ENCODE measurements at regions not wholly inside any gene's neighbourhood (a gene's known extent, or its start where the extent isn't known, plus 50 kb on each side); places are given as distances from the start of the nearest gene placed in this dataset.
A peak's percentile ranks its signal among the peaks of the same experiment; 100 is the strongest.

DNA sequence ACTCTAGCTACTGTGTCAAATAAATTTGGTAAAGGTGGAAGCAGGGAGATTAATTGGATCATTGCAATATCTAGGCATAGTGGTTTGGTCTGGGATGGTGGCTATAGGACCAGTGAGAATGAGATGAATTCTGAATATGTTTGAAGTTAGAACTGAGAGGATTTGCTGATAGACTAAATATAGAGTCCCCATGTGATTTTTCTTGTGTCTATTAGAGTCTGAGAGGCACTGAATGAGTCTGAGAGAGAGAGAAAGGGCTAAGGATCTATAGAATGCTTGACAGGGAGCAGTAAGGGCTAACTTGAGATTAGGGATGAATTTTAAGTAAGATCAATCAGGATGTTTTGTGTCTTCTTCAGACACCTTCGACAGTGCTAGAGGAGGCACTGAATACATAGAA, 77.9 kb upstream of the CHL1 start:
- TF ChIP-seq CEBPB (IDR thresholded peaks at IDR 0.05): no peak
- TF ChIP-seq RAD21 (IDR thresholded peaks at IDR 0.05; ENCODE audit: low read depth): no peak
- TF ChIP-seq, protein P1, sequence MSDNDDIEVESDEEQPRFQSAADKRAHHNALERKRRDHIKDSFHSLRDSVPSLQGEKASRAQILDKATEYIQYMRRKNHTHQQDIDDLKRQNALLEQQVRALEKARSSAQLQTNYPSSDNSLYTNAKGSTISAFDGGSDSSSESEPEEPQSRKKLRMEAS (IDR thresholded peaks at IDR 0.05): no peak
- TF ChIP-seq NFIC (IDR thresholded peaks at IDR 0.05): no peak
- no peak for TF ChIP-seq ZBTB7A (IDR thresholded peaks at IDR 0.05; ENCODE audit: low read depth)
- TF ChIP-seq TCF12 (IDR thresholded peaks at IDR 0.05; ENCODE audit: low read depth): no peak
- no peak for TF ChIP-seq FOXM1 (IDR thresholded peaks at IDR 0.05; ENCODE audit: borderline replicate concordance, low read depth)
- TF ChIP-seq EGR1 (IDR thresholded peaks at IDR 0.05): no peak
- TF ChIP-seq, protein P2, sequence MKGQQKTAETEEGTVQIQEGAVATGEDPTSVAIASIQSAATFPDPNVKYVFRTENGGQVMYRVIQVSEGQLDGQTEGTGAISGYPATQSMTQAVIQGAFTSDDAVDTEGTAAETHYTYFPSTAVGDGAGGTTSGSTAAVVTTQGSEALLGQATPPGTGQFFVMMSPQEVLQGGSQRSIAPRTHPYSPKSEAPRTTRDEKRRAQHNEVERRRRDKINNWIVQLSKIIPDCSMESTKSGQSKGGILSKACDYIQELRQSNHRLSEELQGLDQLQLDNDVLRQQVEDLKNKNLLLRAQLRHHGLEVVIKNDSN (IDR thresholded peaks at IDR 0.05): no peak
- TF ChIP-seq TAF1 (IDR thresholded peaks at IDR 0.05; ENCODE audit: low read depth): no peak

DNA sequence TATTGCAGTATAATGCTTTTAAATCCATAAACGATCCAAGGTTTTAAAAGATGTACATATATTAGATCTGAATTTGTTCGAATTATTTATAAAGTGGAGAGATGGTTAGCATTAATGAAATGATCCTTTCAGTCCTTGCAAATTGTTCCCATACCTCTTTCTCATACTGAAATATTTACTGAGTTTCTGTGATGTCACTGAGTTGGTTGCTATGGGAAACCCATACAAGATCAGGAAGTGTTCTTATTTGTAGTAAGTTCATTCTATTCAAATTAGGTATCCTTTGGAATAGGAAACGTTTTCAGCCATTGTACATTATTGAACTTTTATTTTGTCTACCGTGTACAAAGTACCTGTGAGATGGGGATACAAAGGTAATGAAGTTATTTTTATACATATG, 73.2 kb upstream of the CHL1 start:
- TF ChIP-seq, protein P1 (IDR thresholded peaks at IDR 0.05): no peak
- no peak for TF ChIP-seq TCF12 (IDR thresholded peaks at IDR 0.05; ENCODE audit: low read depth)
- TF ChIP-seq EGR1 (IDR thresholded peaks at IDR 0.05): no peak
- no peak for TF ChIP-seq RAD21 (IDR thresholded peaks at IDR 0.05; ENCODE audit: low read depth)
- TF ChIP-seq FOXM1 (IDR thresholded peaks at IDR 0.05; ENCODE audit: borderline replicate concordance, low read depth): no peak
- no peak for TF ChIP-seq CREB1 (IDR thresholded peaks at IDR 0.05; ENCODE audit: low read depth)
- TF ChIP-seq, protein P3, sequence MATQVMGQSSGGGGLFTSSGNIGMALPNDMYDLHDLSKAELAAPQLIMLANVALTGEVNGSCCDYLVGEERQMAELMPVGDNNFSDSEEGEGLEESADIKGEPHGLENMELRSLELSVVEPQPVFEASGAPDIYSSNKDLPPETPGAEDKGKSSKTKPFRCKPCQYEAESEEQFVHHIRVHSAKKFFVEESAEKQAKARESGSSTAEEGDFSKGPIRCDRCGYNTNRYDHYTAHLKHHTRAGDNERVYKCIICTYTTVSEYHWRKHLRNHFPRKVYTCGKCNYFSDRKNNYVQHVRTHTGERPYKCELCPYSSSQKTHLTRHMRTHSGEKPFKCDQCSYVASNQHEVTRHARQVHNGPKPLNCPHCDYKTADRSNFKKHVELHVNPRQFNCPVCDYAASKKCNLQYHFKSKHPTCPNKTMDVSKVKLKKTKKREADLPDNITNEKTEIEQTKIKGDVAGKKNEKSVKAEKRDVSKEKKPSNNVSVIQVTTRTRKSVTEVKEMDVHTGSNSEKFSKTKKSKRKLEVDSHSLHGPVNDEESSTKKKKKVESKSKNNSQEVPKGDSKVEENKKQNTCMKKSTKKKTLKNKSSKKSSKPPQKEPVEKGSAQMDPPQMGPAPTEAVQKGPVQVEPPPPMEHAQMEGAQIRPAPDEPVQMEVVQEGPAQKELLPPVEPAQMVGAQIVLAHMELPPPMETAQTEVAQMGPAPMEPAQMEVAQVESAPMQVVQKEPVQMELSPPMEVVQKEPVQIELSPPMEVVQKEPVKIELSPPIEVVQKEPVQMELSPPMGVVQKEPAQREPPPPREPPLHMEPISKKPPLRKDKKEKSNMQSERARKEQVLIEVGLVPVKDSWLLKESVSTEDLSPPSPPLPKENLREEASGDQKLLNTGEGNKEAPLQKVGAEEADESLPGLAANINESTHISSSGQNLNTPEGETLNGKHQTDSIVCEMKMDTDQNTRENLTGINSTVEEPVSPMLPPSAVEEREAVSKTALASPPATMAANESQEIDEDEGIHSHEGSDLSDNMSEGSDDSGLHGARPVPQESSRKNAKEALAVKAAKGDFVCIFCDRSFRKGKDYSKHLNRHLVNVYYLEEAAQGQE (IDR thresholded peaks at IDR 0.05; ENCODE audit: low read depth): no peak
- TF ChIP-seq CEBPB (IDR thresholded peaks at IDR 0.05): no peak
- no peak for TF ChIP-seq ZBTB7A (IDR thresholded peaks at IDR 0.05; ENCODE audit: low read depth)
- no peak for TF ChIP-seq TAF1 (IDR thresholded peaks at IDR 0.05; ENCODE audit: low read depth)
- no peak for TF ChIP-seq EP300 (IDR thresholded peaks at IDR 0.05; ENCODE audit: borderline replicate concordance)
- TF ChIP-seq YY1 (IDR thresholded peaks at IDR 0.05; ENCODE audit: low read depth): no peak
- no peak for TF ChIP-seq NFIC (IDR thresholded peaks at IDR 0.05)

DNA sequence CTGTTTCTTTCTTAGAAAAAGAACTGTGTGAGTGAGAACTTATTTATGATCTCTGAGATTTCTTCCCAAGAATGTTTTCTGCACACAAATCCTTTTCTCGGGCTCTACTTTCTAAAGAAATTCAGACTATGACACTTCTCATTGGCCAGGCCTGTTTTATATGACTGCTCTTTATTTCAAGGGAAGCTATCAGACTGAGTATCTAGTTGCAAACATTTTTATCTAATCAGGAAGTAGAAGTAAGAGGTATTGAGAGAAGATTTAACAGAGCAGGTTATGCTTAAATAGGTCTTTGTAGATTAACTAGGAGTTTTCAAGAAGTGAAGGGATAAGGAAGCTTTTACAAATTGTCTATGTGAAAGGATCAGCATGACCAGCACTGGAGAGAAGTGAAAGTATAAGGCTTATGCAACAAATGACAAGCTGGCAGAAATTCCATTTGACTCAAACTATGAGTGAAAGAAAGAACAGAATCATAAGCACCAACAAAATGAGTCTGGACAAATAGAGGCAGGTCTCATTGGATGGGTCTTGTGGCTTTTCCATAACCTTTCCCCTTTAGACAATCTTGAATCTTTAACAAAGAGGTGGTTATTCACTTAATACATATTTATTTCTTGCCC, 71.9 kb upstream of the CHL1 start:
- no peak for TF ChIP-seq EGR1 (IDR thresholded peaks at IDR 0.05)
- no peak for TF ChIP-seq YY1 (IDR thresholded peaks at IDR 0.05; ENCODE audit: low read depth)
- no peak for TF ChIP-seq NFIC (IDR thresholded peaks at IDR 0.05)
- no peak for TF ChIP-seq TAF1 (IDR thresholded peaks at IDR 0.05; ENCODE audit: low read depth)
- TF ChIP-seq FOXM1 (IDR thresholded peaks at IDR 0.05; ENCODE audit: borderline replicate concordance, low read depth): no peak
- no peak for TF ChIP-seq ZBTB7A (IDR thresholded peaks at IDR 0.05; ENCODE audit: low read depth)
- TF ChIP-seq TCF12 (IDR thresholded peaks at IDR 0.05; ENCODE audit: low read depth): no peak

DNA sequence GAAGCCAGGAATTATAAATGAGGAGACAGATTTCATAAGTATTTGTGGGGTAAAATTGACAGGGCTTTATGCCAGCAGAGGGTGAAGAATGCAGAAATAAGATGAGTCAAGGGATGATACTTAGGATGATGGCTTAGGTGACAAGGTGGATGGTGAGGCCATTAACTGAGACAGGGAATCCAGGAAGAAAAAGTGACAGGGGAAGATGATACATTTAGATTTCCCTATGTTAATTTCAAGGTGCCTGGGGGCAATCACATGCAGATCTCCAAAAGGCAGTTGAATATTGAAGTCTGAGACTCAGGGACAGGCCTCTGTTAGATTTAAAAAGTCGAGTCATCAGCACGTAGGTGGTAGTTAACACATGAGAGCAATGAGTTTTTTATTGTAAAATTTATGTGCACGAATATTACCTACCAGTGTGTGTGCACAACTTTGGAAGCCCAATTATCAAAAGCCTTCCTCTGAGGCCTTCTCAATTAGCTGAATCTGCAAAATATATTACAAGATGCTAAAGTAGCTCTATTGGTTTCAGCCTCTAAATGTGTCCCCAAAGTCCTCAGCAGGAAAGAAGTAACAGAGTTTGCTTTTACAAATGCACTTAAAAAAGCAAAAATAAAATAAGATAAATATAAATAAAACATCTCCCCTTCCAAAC, 67.9 kb upstream of the CHL1 start:
- no peak for TF ChIP-seq YY1 (IDR thresholded peaks at IDR 0.05; ENCODE audit: low read depth)
- TF ChIP-seq TCF12 (IDR thresholded peaks at IDR 0.05; ENCODE audit: low read depth): no peak
- no peak for TF ChIP-seq EGR1 (IDR thresholded peaks at IDR 0.05)
- no peak for TF ChIP-seq TEAD4 (IDR thresholded peaks at IDR 0.05)
- TF ChIP-seq EP300 (IDR thresholded peaks at IDR 0.05; ENCODE audit: borderline replicate concordance): no peak
- TF ChIP-seq, protein P2 (IDR thresholded peaks at IDR 0.05): no peak

DNA sequence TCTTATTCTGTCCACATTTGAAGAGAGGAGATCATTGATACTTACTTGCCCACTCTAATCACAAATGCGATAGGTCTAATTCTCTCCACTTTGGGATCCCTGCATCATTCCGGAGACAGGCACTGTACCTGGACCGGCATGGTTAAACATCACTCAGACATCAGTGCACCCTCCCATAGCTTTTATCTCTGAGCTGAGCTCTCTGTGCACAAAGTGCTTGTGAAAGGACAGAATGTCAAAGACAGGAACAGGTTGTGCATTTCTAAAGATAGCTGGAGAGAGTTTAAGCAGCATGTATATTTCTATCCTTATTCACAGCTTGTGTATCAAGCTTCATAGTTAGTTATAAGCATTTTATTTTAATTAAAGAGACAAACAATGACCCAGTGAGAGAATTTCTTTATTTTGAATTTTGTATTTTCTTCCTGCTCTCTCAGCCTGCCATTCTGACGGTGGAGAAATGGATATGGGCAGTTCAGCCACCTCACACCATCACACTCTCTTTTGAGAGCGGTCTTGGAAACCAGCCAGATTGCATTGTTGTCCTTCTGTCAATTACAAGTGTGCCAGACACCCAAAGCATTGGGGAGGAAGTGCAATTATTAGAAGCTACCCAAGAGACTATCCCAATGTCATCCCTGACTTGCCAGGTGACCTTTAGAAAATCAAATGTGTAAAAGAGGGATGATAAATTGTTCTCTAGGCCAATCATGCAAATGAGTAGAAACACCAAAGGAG, 65.2 kb upstream of the CHL1 start:
- TF ChIP-seq CEBPB (IDR thresholded peaks at IDR 0.05) (no peak), YY1 (IDR thresholded peaks at IDR 0.05; ENCODE audit: low read depth) (no peak), CREB1 (IDR thresholded peaks at IDR 0.05; ENCODE audit: low read depth) (no peak)
- TF ChIP-seq, protein P2 (IDR thresholded peaks at IDR 0.05): no peak

DNA sequence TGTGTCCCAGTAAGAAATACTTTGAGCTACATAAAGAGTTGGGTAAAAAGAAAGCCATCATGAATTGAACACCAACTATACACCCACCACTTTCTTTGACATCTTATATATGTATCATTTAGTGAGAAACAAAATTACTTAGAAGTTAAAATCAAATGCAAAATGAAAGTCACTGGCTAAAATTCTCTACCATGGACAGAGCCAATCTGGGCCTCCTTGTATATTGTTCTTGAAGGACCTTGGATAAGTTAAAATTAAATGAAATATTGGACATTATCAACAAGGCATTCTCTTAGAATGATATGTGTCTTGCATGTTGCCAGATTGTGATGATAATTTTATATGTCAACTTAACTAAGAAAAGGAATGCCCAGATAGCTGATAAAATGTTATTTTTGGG, 64.2 kb upstream of the CHL1 start:
- TF ChIP-seq, protein P3 (IDR thresholded peaks at IDR 0.05; ENCODE audit: low read depth): peak; percentile 57; the same call in 1 of the 2 replicates
- TF ChIP-seq NFIC (IDR thresholded peaks at IDR 0.05) (no peak), CEBPB (IDR thresholded peaks at IDR 0.05) (no peak)

All from Ishikawa (cell line).